H9 (cell line): ENCODE measurements at regions not wholly inside any gene's neighbourhood (a gene's known extent, or its start where the extent isn't known, plus 50 kb on each side); places are given as distances from the start of the nearest gene placed in this dataset.

Experiments used
- DNase-seq: peaks from one replicate; pipeline ENCODE4 v3.0.0-alpha.2; 2017
- H2AFZ ChIP-seq: one replicate; pipeline ENCODE4 v1.6.1; 2013; ENCODE audit warnings: mild to moderate bottlenecking, low read length, control low read depth, moderate library complexity
- H2AK5ac ChIP-seq: 2 replicates; pipeline ENCODE4 v1.6.1; 2013; ENCODE audit warnings: low read length, control low read depth, mixed read lengths; ENCODE audit not compliant: insufficient read length
- H2BK120ac ChIP-seq: one replicate; pipeline ENCODE4 v1.6.1; 2013; ENCODE audit warnings: low read depth, mild to moderate bottlenecking, low read length, control low read depth, inconsistent platforms; ENCODE audit not compliant: poor library complexity, severe bottlenecking
- H2BK12ac ChIP-seq: 2 replicates; pipeline ENCODE4 v1.6.1; 2013; ENCODE audit warnings: low read length, control low read depth, mixed read lengths, low read depth; ENCODE audit not compliant: insufficient read length
- H2BK15ac ChIP-seq: 2 replicates; pipeline ENCODE4 v1.6.1; 2013; ENCODE audit warnings: low read depth, low read length, control low read depth
- H2BK20ac ChIP-seq: one replicate; pipeline ENCODE4 v1.6.1; 2013; ENCODE audit warnings: low read depth, mild to moderate bottlenecking, low read length, control low read depth, inconsistent platforms; ENCODE audit not compliant: poor library complexity, severe bottlenecking
- H2BK5ac ChIP-seq: 2 replicates; pipeline ENCODE4 v1.6.1; 2013; ENCODE audit warnings: low read length, control low read depth, mixed read lengths; ENCODE audit not compliant: insufficient read length
- H3K14ac ChIP-seq: 2 replicates; pipeline ENCODE4 v1.6.1; 2013; ENCODE audit warnings: low read length, control low read depth; ENCODE audit not compliant: insufficient read depth
- H3K18ac ChIP-seq: 2 replicates; pipeline ENCODE4 v1.6.1; 2013; ENCODE audit warnings: low read depth, mild to moderate bottlenecking, mixed read lengths, low read length, control low read depth; ENCODE audit not compliant: insufficient read length
- H3K23ac ChIP-seq: 2 replicates; pipeline ENCODE4 v1.6.1; 2013; ENCODE audit warnings: low read length, control low read depth, mixed read lengths, low read depth; ENCODE audit not compliant: insufficient read length
- H3K23me2 ChIP-seq: 2 replicates; pipeline ENCODE4 v1.6.1; 2013; ENCODE audit warnings: low read depth, mild to moderate bottlenecking, mixed read lengths, low read length, control low read depth; ENCODE audit not compliant: insufficient read length, poor library complexity, severe bottlenecking
- H3K27ac ChIP-seq: 2 replicates; pipeline ENCODE4 v1.5.1; 2013; ENCODE audit warnings: low read length, control low read depth, mixed read lengths, low read depth; ENCODE audit not compliant: insufficient read length
- H3K27me3 ChIP-seq: 2 replicates; pipeline ENCODE4 v1.6.1; 2013; ENCODE audit warnings: low read length, control low read depth, inconsistent platforms; ENCODE audit not compliant: insufficient read depth
- H3K4ac ChIP-seq: 2 replicates; pipeline ENCODE4 v1.6.1; 2013; ENCODE audit warnings: low read depth, mild to moderate bottlenecking, control low read depth, inconsistent platforms, low read length, moderate library complexity
- H3K4me1 ChIP-seq: 2 replicates; pipeline ENCODE4 v1.6.1; 2013; ENCODE audit warnings: low read length, control low read depth, inconsistent platforms; ENCODE audit not compliant: insufficient read depth
- H3K4me2 ChIP-seq: 2 replicates; pipeline ENCODE4 v1.6.1; 2013; ENCODE audit warnings: low read length, control low read depth, mixed read lengths; ENCODE audit not compliant: insufficient read length, insufficient read depth
- H3K56ac ChIP-seq: 2 replicates; pipeline ENCODE4 v1.6.1; 2013; ENCODE audit warnings: low read depth, mild to moderate bottlenecking, mixed read lengths, low read length, control low read depth; ENCODE audit not compliant: insufficient read length
- H3K79me1 ChIP-seq: 2 replicates; pipeline ENCODE4 v1.6.1; 2013; ENCODE audit warnings: low read depth, mild to moderate bottlenecking, moderate library complexity, low read length, control low read depth, inconsistent platforms; ENCODE audit not compliant: insufficient read depth, poor library complexity, severe bottlenecking
- H3K79me2 ChIP-seq: 2 replicates; pipeline ENCODE4 v1.6.1; 2013; ENCODE audit warnings: low read length, control low read depth, inconsistent platforms; ENCODE audit not compliant: insufficient read depth
- H3K9ac ChIP-seq: 2 replicates; pipeline ENCODE4 v1.6.1; 2013; ENCODE audit warnings: low read length, control low read depth, mixed read lengths; ENCODE audit not compliant: insufficient read length; ENCODE audit errors: extremely low read depth
- H3K9me3 ChIP-seq: one replicate; pipeline ENCODE4 v1.6.1; 2013; ENCODE audit warnings: low read depth, low read length, inconsistent platforms; ENCODE audit not compliant: control insufficient read depth
- H3T11ph ChIP-seq: one replicate; pipeline ENCODE4 v1.6.1; 2013; ENCODE audit warnings: mild to moderate bottlenecking, low read length, control low read depth, inconsistent platforms
- H4K20me1 ChIP-seq: one replicate; pipeline ENCODE4 v1.6.1; 2013; ENCODE audit not compliant: control insufficient read depth, insufficient read length, insufficient read depth
- H4K5ac ChIP-seq: 2 replicates; pipeline ENCODE4 v1.6.1; 2013; ENCODE audit warnings: low read depth, mild to moderate bottlenecking, mixed read lengths, low read length, control low read depth; ENCODE audit not compliant: insufficient read length
- H4K8ac ChIP-seq: replicated peaks from 2 replicates; pipeline ENCODE4 v1.6.1; 2013; ENCODE audit warnings: low read length, control low read depth, mixed read lengths, low read depth; ENCODE audit not compliant: insufficient read length
- H4K91ac ChIP-seq: 2 replicates; pipeline ENCODE4 v1.6.1; 2013; ENCODE audit warnings: low read depth, mild to moderate bottlenecking, moderate library complexity, mixed read lengths, low read length, control low read depth; ENCODE audit not compliant: insufficient read length
- H3K27ac Mint-ChIP-seq, 3 experiments: 2 replicates in 2 of 3; 3 replicates in 1 of 3; pipeline ENCODE4 v1.8.0; 2020 to 2021; ENCODE audit warnings: mixed read lengths in 3 of 3, mild to moderate bottlenecking in 1 of 3, moderate library complexity in 1 of 3
- H3K27me3 Mint-ChIP-seq: 2 replicates; pipeline ENCODE4 v1.8.0; 2021; ENCODE audit warnings: low read depth, mild to moderate bottlenecking, moderate library complexity, mixed read lengths
- H3K36me3 Mint-ChIP-seq, 3 experiments: 2 replicates in 2 of 3; 3 replicates in 1 of 3; pipeline ENCODE4 v1.8.0; 2020 to 2021; ENCODE audit warnings: low read depth in 3 of 3, mixed read lengths in 3 of 3; ENCODE audit not compliant: insufficient read depth in 1 of 3
- H3K4me1 Mint-ChIP-seq, 2 experiments: 2 replicates each; pipeline ENCODE4 v1.8.0; 2020; ENCODE audit warnings: mixed read lengths in 2 of 2
- H3K4me3 Mint-ChIP-seq, 2 experiments: 2 replicates in 1 of 2; 3 replicates in 1 of 2; pipeline ENCODE4 v1.8.0; 2020 to 2021; ENCODE audit warnings: mild to moderate bottlenecking in 2 of 2, mixed read lengths in 2 of 2, moderate library complexity in 1 of 2
- H3K9me3 Mint-ChIP-seq, 2 experiments: 2 replicates in 1 of 2; 3 replicates in 1 of 2; pipeline ENCODE4 v1.8.0; 2020; ENCODE audit warnings: mild to moderate bottlenecking in 2 of 2, mixed read lengths in 2 of 2, moderate library complexity in 1 of 2
- WGBS: extraction: QIAGEN DNeasy Blood & Tissue Kit; methylation state at CpG from one replicate; pipeline ENCODE4 v1.1.7; 2013; ENCODE audit warnings: missing lambda C conversion rate, low lambda C conversion rate, mixed read lengths; ENCODE audit not compliant: insufficient read length; ENCODE audit errors: extremely low coverage; 5-methylcytosine and 5-hydroxymethylcytosine counted together
- TF ChIP-seq, protein P1 (sequence below): fragments of 200-600 bp; sonication (generic); conservative IDR thresholded peaks from 3 replicates; pipeline ENCODE4 v1.8.0; 2021; ENCODE audit warnings: antibody characterized with exemption, mild to moderate bottlenecking

- Histone ChIP-seq H3K27ac (no peak overlapping the region), H3K56ac (no peak overlapping the region), H2AFZ (no peak overlapping the region), H3T11ph (no peak overlapping the region), H3K9me3 (no peaks in the 10 kb centered on the region), H3K23me2 (no peaks in the 10 kb centered on the region), H2BK5ac (no peak overlapping the region), H3K4ac (no peak overlapping the region), H3K18ac (no peak overlapping the region), H3K27me3 (peaks cover 4% of the 10 kb centered on the region; the same call in 1 of the 2 replicates), H2BK15ac (no peak overlapping the region), H4K8ac (no peak overlapping the region), H2AK5ac (no peak overlapping the region), H3K4me2 (no peak overlapping the region), H3K79me1 (no peaks in the 10 kb centered on the region), H3K79me2 (no peaks in the 10 kb centered on the region), H2BK120ac (no peak overlapping the region), H4K5ac (no peak overlapping the region), H3K23ac (no peak overlapping the region), H4K20me1 (no peaks in the 10 kb centered on the region), H2BK12ac (no peak overlapping the region), H3K4me1 (no peaks in the 10 kb centered on the region), H3K9ac (no peak overlapping the region), H4K91ac (no peak overlapping the region), H2BK20ac (no peak overlapping the region), H3K14ac (no peak overlapping the region)
- Mint-ChIP-seq H3K4me3 (no peak overlapping the region), H3K27me3 (peaks cover 52% of the 10 kb centered on the region), H3K4me1 (peaks cover 5 to 6% of the 10 kb centered on the region in 2 experiments; a peak in 3 of 4 replicates), H3K27ac (peak overlapping the region in 1 of 3 experiments; percentile 79; a peak in 1 of 7 replicates), H3K9me3 (no peaks in the 10 kb centered on the region; a peak in 1 of 5 replicates), H3K36me3 (no peaks in the 10 kb centered on the region)
- no CpG with 5 or more reads among the region's 1 CpG for WGBS
- no peak for DNase-seq
- TF ChIP-seq, protein P1, sequence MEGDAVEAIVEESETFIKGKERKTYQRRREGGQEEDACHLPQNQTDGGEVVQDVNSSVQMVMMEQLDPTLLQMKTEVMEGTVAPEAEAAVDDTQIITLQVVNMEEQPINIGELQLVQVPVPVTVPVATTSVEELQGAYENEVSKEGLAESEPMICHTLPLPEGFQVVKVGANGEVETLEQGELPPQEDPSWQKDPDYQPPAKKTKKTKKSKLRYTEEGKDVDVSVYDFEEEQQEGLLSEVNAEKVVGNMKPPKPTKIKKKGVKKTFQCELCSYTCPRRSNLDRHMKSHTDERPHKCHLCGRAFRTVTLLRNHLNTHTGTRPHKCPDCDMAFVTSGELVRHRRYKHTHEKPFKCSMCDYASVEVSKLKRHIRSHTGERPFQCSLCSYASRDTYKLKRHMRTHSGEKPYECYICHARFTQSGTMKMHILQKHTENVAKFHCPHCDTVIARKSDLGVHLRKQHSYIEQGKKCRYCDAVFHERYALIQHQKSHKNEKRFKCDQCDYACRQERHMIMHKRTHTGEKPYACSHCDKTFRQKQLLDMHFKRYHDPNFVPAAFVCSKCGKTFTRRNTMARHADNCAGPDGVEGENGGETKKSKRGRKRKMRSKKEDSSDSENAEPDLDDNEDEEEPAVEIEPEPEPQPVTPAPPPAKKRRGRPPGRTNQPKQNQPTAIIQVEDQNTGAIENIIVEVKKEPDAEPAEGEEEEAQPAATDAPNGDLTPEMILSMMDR, result no peak
Observed at GRCh38 chr11:115665958-115666357, 161.7 kb upstream of the CADM1 start.
